Kidney (tissue), 13 donors: ENCODE measurements at regions not wholly inside any gene's neighbourhood (a gene's known extent, or its start where the extent isn't known, plus 50 kb on each side); places are given as distances from the start of the nearest gene placed in this dataset.

Experiments used
- DNase-seq, 5 donors: peaks; one replicate each; pipeline ENCODE4 v3.0.0-alpha.2; 2013 to 2020
- FAIRE-seq: peaks from 2 replicates; lab custom pipeline; 2012; peaks lifted over from hg19 to GRCh38; lab: Jason Lieb, UNC
- H3K27ac ChIP-seq, 2 donors: one replicate each; pipeline ENCODE4 v1.7.0; 2013; ENCODE audit warnings: low read depth in 2 of 2, low read length in 2 of 2, inconsistent platforms in 1 of 2
- H3K27me3 ChIP-seq: one replicate; pipeline ENCODE4 v1.7.1; 2013; ENCODE audit warnings: low read length, inconsistent platforms; ENCODE audit not compliant: control insufficient read depth, insufficient read depth
- H3K36me3 ChIP-seq, 3 donors: one replicate each; pipeline versions ENCODE4 v1.7.0 to v1.7.1; 2013; ENCODE audit warnings: low read length in 3 of 3, control low read depth in 1 of 3, inconsistent platforms in 1 of 3; ENCODE audit not compliant: insufficient read depth in 3 of 3, control insufficient read depth in 2 of 3
- H3K4me1 ChIP-seq, 3 donors: one replicate each; pipeline versions ENCODE4 v1.7.0 to v1.7.1; 2013; ENCODE audit warnings: low read length in 3 of 3, inconsistent platforms in 1 of 3, low read depth in 1 of 3; ENCODE audit not compliant: control insufficient read depth in 2 of 3, insufficient read depth in 2 of 3
- H3K4me3 ChIP-seq, 3 donors: one replicate each; pipeline versions ENCODE4 v1.7.0 to v1.8.1; 2013; ENCODE audit warnings: low read length in 3 of 3, control low read depth in 1 of 3, inconsistent platforms in 1 of 3
- H3K9ac ChIP-seq, 3 donors: one replicate each; pipeline versions ENCODE4 v1.7.0 to v1.7.1; 2013; ENCODE audit warnings: low read length in 3 of 3, control low read depth in 1 of 3, inconsistent platforms in 1 of 3
- H3K9me3 ChIP-seq, 3 donors: one replicate each; pipeline versions ENCODE4 v1.7.0 to v1.7.1; 2013; ENCODE audit warnings: low read length in 3 of 3, control low read depth in 1 of 3, inconsistent platforms in 1 of 3; ENCODE audit not compliant: control insufficient read depth in 2 of 3, insufficient read depth in 1 of 3
- intact Hi-C: fragments of 100-400 bp; cut with DNase I; formaldehyde crosslinking; loops from one replicate; pipeline ENCODE4 v1.11.1; 2022
- TF ChIP-seq, protein P1 (sequence below): IDR thresholded peaks from 3 replicates; pipeline ENCODE4 v1.5.1; 2012; ENCODE audit warnings: mild to moderate bottlenecking, moderate library complexity, borderline replicate concordance; ENCODE audit not compliant: insufficient read depth; ENCODE audit errors: extremely low read depth
- donor health status: control.
- donor health status: control.
- donor health status: control.
- donor health status: control.
- donor health status: control.
- donor health status: DM: yes; HTN: yes; CAD: no.
- donor health status: Normal renal cell carcinoma (clear cell type).

DNA sequence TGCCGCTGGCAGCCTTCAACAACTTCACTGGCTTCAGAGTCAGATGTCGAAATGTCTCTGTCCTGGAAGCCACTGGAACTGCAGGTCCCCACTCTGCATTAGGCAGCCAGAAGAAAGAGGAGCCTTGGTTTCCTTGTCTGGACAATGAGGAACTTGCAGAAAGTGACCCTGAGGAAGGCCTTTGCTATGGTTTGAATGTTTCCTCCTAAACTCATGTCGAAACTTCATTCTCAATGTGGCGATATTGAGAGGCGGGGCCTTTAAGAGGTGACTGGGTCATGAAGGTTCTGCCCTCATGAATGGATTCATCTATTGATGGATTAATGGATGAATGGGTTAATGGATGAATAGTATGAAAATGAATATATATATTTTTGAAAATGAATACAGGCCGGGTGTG is 61.6 kb upstream of the GPR26 start:
- intact Hi-C loops: no loop called here
- FAIRE-seq (no peak), DNase-seq (no peak)
- H3K36me3 ChIP-seq: no peaks in the 10 kb centered on the region
- H3K9ac ChIP-seq: no peak overlapping the region
- H3K27ac ChIP-seq: no peak overlapping the region
- TF ChIP-seq, protein P1, sequence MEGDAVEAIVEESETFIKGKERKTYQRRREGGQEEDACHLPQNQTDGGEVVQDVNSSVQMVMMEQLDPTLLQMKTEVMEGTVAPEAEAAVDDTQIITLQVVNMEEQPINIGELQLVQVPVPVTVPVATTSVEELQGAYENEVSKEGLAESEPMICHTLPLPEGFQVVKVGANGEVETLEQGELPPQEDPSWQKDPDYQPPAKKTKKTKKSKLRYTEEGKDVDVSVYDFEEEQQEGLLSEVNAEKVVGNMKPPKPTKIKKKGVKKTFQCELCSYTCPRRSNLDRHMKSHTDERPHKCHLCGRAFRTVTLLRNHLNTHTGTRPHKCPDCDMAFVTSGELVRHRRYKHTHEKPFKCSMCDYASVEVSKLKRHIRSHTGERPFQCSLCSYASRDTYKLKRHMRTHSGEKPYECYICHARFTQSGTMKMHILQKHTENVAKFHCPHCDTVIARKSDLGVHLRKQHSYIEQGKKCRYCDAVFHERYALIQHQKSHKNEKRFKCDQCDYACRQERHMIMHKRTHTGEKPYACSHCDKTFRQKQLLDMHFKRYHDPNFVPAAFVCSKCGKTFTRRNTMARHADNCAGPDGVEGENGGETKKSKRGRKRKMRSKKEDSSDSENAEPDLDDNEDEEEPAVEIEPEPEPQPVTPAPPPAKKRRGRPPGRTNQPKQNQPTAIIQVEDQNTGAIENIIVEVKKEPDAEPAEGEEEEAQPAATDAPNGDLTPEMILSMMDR: no peak
- H3K9me3 ChIP-seq: peaks cover 0 to 4% (median 0%) of the 10 kb centered on the region in 3 donors
- H3K27me3 ChIP-seq: no peaks in the 10 kb centered on the region
- no peak overlapping the region for H3K4me3 ChIP-seq
- no peaks in the 10 kb centered on the region for H3K4me1 ChIP-seq

DNA sequence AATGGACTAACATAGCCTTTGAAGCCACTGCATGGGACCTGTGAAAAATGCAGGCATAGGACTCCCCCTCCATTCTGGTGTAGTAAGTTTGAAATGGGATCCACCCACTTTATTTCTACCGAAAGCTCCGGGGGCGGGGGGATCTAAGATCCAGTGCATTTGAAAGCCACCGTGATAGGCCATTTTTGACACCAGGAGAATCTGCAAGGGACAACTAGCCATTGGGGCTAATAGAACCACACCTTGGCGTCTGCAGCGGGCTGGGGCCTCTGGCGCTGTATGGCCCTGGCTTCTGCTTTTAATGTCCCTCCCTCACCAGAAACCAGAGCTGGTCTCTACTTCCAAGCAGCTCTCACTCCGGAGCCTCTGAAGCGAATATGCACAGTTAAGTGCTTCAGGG is 60.1 kb upstream of the GPR26 start:
- DNase-seq: no peak

DNA sequence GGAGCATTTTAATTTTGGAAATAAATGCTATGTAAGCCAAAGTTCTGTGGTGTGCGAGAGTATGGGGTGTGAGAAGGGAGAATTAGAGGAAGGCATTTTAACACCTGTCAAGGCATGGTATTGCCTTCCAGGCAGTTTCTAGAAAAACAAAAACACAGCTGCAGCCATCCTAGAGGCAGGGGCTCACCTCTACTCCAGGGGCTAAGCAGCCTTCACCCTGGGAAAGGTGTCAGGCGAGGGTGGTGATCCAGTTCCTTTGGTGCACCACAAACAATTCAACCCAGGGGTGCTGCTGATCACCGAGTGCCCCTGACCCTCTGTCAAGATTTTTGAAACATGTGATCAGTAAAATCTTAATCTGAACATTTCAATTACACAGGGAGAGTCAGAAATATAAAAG is 59.2 kb upstream of the GPR26 start:
- TF ChIP-seq, protein P1: no peak
- H3K4me3 ChIP-seq: no peak overlapping the region
- H3K9ac ChIP-seq: no peak overlapping the region
- H3K36me3 ChIP-seq: no peaks in the 10 kb centered on the region
- H3K27ac ChIP-seq: no peak overlapping the region
- H3K27me3 ChIP-seq: no peaks in the 10 kb centered on the region
- no peaks in the 10 kb centered on the region for H3K4me1 ChIP-seq
- intact Hi-C loops: no loop called here
- FAIRE-seq (no peak), DNase-seq (no peak)
- H3K9me3 ChIP-seq: no peaks in the 10 kb centered on the region

More for the DNA sequence above, 60.1 kb upstream of the GPR26 start:
- H3K27ac ChIP-seq: no peak overlapping the region
- H3K4me1 ChIP-seq: no peaks in the 10 kb centered on the region
- TF ChIP-seq, protein P1: no peak
- H3K27me3 ChIP-seq: no peaks in the 10 kb centered on the region
- FAIRE-seq: no peak
- no peak overlapping the region for H3K9ac ChIP-seq
- no peaks in the 10 kb centered on the region for H3K36me3 ChIP-seq
- peaks cover 0 to 4% (median 0%) of the 10 kb centered on the region in 3 donors for H3K9me3 ChIP-seq
- intact Hi-C loops: no loop called here
- H3K4me3 ChIP-seq: no peak overlapping the region

DNA sequence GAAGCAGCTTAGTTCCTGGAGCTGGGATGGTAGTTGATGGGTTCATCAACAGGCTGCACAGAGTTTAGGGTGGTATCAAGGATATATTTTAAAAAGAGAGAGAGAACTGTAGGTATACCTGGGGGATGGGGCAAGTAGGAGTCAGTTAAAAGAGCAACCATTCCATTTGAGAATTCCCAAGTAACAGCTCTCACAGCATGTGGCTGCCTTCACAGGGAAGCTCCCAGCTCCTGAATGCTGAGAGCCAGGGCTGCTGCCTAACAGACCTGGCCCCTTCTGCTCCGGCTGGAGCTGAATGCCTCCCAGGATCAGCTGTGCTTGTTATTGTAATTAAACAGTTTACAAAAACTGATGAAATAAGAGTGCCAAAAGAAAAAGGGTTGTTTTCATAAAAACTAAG is 58.8 kb upstream of the GPR26 start:
- Histone ChIP-seq H3K9me3 (no peaks in the 10 kb centered on the region), H3K36me3 (no peaks in the 10 kb centered on the region), H3K27ac (no peak overlapping the region), H3K9ac (no peak overlapping the region), H3K4me3 (no peak overlapping the region), H3K4me1 (no peaks in the 10 kb centered on the region), H3K27me3 (no peaks in the 10 kb centered on the region)
- no peak for DNase-seq
- intact Hi-C loops: no loop called here
- TF ChIP-seq, protein P1: no peak
- no peak for FAIRE-seq
